ENCODE measurements at regions not wholly inside any gene's neighbourhood (a gene's known extent, or its start where the extent isn't known, plus 50 kb on each side); places are given as distances from the start of the nearest gene placed in this dataset.
"Not testable (repeated sequence)": the region's sequence is repeated elsewhere in the genome, so short reads cannot be mapped to it uniquely, and the experiment has no call there.

- no peak for DNase-seq (ENCODE audit: low read depth)
Observed at GRCh38 chr12:72865921-72866320, 593.8 kb downstream of the TRHDE start.

GRCh38 chr12:72869024-72869423 is 596.9 kb downstream of the TRHDE start:
- DNase-seq (ENCODE audit: low read depth), result no peak

GRCh38 chr12:72872238-72872887 is 600.2 kb downstream of the TRHDE start:
- no peak for DNase-seq (ENCODE audit: low read depth)

GRCh38 chr12:72872996-72873395 is 600.8 kb downstream of the TRHDE start:
- DNase-seq (ENCODE audit: low read depth), result no peak

GRCh38 chr12:72876092-72876491 is 603.9 kb downstream of the TRHDE start:
- DNase-seq (ENCODE audit: low read depth), result no peak

- DNase-seq (ENCODE audit: low read depth), result no peak
Observed at GRCh38 chr12:72888693-72889092, 616.5 kb downstream of the TRHDE start.

GRCh38 chr12:72889791-72890190 is 617.6 kb downstream of the TRHDE start:
- no peak for DNase-seq (ENCODE audit: low read depth)

GRCh38 chr12:72901685-72902084 is 629.5 kb downstream of the TRHDE start:
- no peak for DNase-seq (ENCODE audit: low read depth)

GRCh38 chr12:72925716-72926115 is 653.5 kb downstream of the TRHDE start:
- no peak for DNase-seq (ENCODE audit: low read depth)

GRCh38 chr12:72931838-72932237 is 659.7 kb downstream of the TRHDE start:
- DNase-seq (ENCODE audit: low read depth), result not testable (repeated sequence)

- no peak for DNase-seq (ENCODE audit: low read depth)
Observed at GRCh38 chr12:72937486-72937885, 665.3 kb downstream of the TRHDE start.

GRCh38 chr12:72957454-72957853 is 685.3 kb downstream of the TRHDE start:
- DNase-seq (ENCODE audit: low read depth), result no peak

- DNase-seq (ENCODE audit: low read depth), result no peak
Observed at GRCh38 chr12:72966684-72967083, 694.5 kb downstream of the TRHDE start.

- DNase-seq (ENCODE audit: low read depth), result no peak
Observed at GRCh38 chr12:72974954-72975555, 702.9 kb downstream of the TRHDE start.

GRCh38 chr12:72978999-72979398 is 706.8 kb downstream of the TRHDE start:
- no peak for DNase-seq (ENCODE audit: low read depth)

- no peak for DNase-seq (ENCODE audit: low read depth)
Observed at GRCh38 chr12:72982356-72982755, 710.2 kb downstream of the TRHDE start.

GRCh38 chr12:72986963-72987362 is 714.8 kb downstream of the TRHDE start:
- no peak for DNase-seq (ENCODE audit: low read depth)

- DNase-seq (ENCODE audit: low read depth), result no peak
Observed at GRCh38 chr12:72989458-72989947, 717.3 kb downstream of the TRHDE start.

- not testable (repeated sequence) for DNase-seq (ENCODE audit: low read depth)
Observed at GRCh38 chr12:72995029-72995428, 722.9 kb downstream of the TRHDE start.

- DNase-seq (ENCODE audit: low read depth), result no peak
Observed at GRCh38 chr12:72995616-72996015, 723.4 kb downstream of the TRHDE start.

GRCh38 chr12:73001806-73002205 is 729.6 kb downstream of the TRHDE start:
- DNase-seq (ENCODE audit: low read depth), result not testable (repeated sequence)

GRCh38 chr12:73002504-73002903 is 730.3 kb downstream of the TRHDE start:
- DNase-seq (ENCODE audit: low read depth), result not testable (repeated sequence)

- not testable (repeated sequence) for DNase-seq (ENCODE audit: low read depth)
Observed at GRCh38 chr12:73009138-73009834, 737.1 kb downstream of the TRHDE start.

Data from GM04503 (cell line).